ENCODE measurements at regions not wholly inside any gene's neighbourhood (a gene's known extent, or its start where the extent isn't known, plus 50 kb on each side); places are given as distances from the start of the nearest gene placed in this dataset.
A peak's percentile ranks its signal among the peaks of the same experiment; 100 is the strongest.

DNA sequence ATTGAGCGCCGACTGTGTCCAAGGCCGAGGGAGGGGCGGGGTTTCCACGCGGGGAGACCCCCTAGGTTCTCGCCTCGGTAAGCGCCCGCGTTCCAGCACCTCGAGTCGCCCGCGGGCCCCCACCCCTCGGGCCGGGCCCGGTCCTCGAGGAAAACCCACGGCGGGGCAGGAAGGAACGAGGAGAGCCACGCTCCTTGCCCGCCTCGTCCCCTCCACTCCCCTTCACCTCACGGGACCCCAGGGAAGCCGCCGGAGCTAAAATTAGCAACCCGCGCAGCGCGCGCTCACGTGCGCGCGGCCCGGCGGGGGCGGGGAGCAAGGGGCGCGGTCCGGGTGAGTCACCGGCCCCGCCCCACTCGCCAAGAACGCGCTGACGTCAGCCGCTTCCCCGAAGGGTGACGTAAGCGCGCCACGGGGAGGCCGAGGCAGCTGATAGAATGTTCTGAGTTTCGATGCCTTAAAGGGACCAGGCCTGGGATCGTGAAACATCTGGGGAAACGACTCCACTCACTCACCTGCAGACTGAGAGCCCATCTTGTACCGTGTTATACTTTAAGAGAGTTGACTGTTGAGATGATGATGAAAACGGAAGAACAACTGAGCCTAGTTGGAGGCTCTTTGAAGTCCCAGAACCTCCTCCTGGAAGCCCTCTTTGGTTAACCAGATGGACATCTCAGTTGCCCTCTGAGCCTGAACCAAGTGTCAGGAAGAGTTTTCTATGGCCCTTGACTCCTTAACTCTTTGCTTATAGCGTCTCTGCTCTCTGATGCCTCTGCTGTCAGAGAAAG, 49.7 kb upstream of the ATF3 start:
- WGBS = 3% methylated on average over 62 of the region's 62 CpGs
- Histone ChIP-seq H3K27ac (ENCODE audit: low read depth in 1 of 2, low read length in 2 of 2) (peak overlapping the region; percentile 82 to 96), H3K4me1 (ENCODE audit: control insufficient read depth in 4 of 4, insufficient read depth in 4 of 4, low read length in 3 of 4) (peaks cover 0 to 7% (median 0%) of the 10 kb centered on the region in 4 donors), H3K27me3 (ENCODE audit: control insufficient read depth in 4 of 4, insufficient read depth in 4 of 4, low read length in 3 of 4) (no peaks in the 10 kb centered on the region), H3K9ac (ENCODE audit: low read depth in 1 of 2, low read length in 2 of 2) (peak overlapping the region; percentile 49 to 73), H3K36me3 (ENCODE audit: control insufficient read depth in 4 of 4, insufficient read depth in 3 of 4, low read depth in 1 of 4, low read length in 3 of 4) (no peaks in the 10 kb centered on the region), H3K9me3 (ENCODE audit: control insufficient read depth in 4 of 4, low read length in 3 of 4) (no peaks in the 10 kb centered on the region), H3K4me3 (ENCODE audit: low read depth in 1 of 3, low read length in 3 of 3) (peak overlapping the region; percentile 16 to 64 (median 62))
- TF ChIP-seq FOXA2 (IDR thresholded peaks at IDR 0.05) (no peak), GABPA (IDR thresholded peaks at IDR 0.05 in 1 of 2, conservative IDR thresholded peaks at IDR 0.05 in 1 of 2) (no peak), JUND (IDR thresholded peaks at IDR 0.05) (peak; percentile 93 to 98), FOXA1 (IDR thresholded peaks at IDR 0.05) (no peak), ZBTB33 (IDR thresholded peaks at IDR 0.05) (no peak), REST (IDR thresholded peaks at IDR 0.05) (peak; percentile 16), SP1 (IDR thresholded peaks at IDR 0.05) (no peak), CTCF (IDR thresholded peaks at IDR 0.05; ENCODE audit: low read depth, low read length, missing input control) (peak; percentile 8), HNF4G (IDR thresholded peaks at IDR 0.05) (no peak), EGR1 (IDR thresholded peaks at IDR 0.05; ENCODE audit: low read depth in 2 of 2) (peak; percentile 72 to 90), RXRA (IDR thresholded peaks at IDR 0.05) (peak in 1 of 2 donors; percentile 32), RAD21 (IDR thresholded peaks at IDR 0.05) (peak in 1 of 2 donors; percentile 12), NR2F2 (IDR thresholded peaks at IDR 0.05) (no peak), YY1 (IDR thresholded peaks at IDR 0.05) (no peak), TAF1 (conservative IDR thresholded peaks at IDR 0.05) (no peak), HNF4A (conservative IDR thresholded peaks at IDR 0.05) (no peak)
- TF ChIP-seq, protein P1, sequence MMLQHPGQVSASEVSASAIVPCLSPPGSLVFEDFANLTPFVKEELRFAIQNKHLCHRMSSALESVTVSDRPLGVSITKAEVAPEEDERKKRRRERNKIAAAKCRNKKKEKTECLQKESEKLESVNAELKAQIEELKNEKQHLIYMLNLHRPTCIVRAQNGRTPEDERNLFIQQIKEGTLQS (IDR thresholded peaks at IDR 0.05) = peak; percentile 77
- TF ChIP-seq, protein P2, sequence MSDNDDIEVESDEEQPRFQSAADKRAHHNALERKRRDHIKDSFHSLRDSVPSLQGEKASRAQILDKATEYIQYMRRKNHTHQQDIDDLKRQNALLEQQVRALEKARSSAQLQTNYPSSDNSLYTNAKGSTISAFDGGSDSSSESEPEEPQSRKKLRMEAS (IDR thresholded peaks at IDR 0.05) = peak; percentile 80
- DNase-seq (ENCODE audit: low spot score) = peak; percentile 92

Data from liver (tissue), 8 donors.